GM19467 (cell line): ENCODE measurements at regions not wholly inside any gene's neighbourhood (a gene's known extent, or its start where the extent isn't known, plus 50 kb on each side); places are given as distances from the start of the nearest gene placed in this dataset.

Experiments
- ATAC-seq: cut with Tn5 transposase; IDR thresholded peaks from one replicate; pipeline ENCODE4 v1.9.1; 2021; ENCODE audit warnings: mild to moderate bottlenecking, moderate library complexity; ENCODE audit not compliant: unreplicated experiment

GRCh38 chr14:58809520-58809919, 171.8 kb downstream of the DACT1 start:
- ATAC-seq: no peak

GRCh38 chr14:58812050-58812910, 174.5 kb downstream of the DACT1 start:
- ATAC-seq: peak; percentile 73

DNA sequence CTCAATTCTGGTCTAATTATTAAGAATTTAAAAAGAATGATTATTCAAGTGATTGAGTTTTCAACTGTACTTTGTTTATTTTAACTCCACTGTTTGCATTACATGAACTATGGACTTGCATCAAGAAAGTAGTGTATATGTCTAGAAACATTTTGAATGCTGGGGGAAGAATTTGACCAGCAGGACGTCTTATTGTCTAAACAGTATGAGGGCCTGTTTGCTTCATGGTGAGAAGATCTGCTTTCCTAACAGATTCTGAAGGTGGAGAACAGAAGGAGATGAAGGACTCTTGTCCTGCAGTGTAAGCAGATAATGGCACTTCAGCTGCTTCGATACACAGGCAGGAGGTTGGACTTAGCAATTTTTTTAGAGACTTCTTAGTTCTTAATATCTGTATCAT, 176.0 kb downstream of the DACT1 start:
- ATAC-seq: no peak

DNA sequence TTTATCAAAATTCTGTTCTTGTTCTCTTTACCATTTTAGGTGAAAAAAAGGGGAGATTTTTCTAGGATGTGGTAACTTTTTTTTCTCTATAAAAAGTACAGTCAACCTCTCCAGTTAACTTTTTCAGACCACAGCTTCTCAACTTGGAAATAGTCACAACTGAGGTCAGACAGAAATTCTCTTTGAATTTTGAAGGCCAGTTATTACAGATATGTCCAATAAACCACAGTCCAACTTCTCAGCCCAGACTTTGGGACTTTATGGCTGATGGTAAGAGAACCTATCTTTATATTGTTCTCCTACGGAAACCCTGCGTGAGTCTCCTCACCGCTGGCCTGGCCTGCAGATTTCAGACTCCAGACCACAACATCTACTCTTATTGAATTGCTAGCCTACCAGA, 176.7 kb downstream of the DACT1 start:
- no peak for ATAC-seq

GRCh38 chr14:58815161-58815701, 177.5 kb downstream of the DACT1 start:
- no peak for ATAC-seq

- ATAC-seq: no peak
Measured at GRCh38 chr14:58815794-58816193, 178.0 kb downstream of the DACT1 start.

DNA sequence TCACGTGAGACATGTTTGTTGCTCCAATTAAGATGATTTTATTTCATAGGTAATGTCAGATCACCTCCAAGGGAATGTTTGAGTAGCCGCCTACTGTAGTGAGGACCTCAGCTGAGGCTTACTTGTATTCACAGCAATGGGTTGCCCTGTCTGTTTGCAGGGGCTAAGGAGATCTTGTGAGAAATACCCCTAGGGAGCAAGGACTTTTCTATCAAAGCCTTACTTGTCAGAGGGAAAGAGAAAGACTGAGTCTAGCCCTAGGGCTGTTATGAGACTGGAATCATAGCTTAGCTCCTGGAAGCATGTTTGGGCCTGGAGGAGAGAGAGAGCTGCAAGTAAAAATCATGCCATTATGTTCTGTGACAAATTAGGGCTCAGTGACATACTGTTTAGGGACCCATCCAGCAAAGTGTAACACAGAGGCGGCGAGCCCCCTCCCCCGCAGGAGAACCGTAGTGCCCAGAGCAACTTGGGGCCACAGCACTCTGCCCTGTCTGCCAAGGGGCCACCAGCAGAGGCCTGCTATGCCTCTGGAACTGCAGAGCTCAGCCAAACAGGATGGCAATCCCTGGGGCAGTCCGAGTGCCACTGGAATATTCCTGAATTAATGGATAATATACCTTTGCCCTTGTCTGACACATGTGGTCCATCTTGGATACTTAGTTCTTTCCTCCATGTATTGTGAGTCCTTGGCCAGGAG, 178.8 kb downstream of the DACT1 start:
- ATAC-seq: no peak

DNA sequence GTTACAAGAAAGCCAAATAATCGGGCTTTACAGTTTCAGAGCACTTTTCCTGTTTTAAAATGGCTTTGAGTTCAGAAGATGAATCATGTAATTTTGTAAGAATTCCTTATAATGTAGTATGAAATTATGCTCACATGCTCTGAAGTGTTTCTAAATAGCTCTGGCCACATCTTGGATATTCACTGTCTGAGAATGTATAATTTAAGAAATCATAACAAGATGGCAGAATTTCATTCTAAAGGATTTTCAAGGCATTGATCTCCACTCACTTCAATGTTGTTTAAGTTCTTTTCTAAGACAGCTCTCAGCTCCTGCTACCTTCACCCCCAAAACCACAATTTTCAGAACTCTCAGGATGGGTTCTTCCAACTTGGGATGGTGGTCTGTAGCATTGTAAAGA, 180.1 kb downstream of the DACT1 start:
- no peak for ATAC-seq

GRCh38 chr14:58820032-58820431, 182.3 kb downstream of the DACT1 start:
- no peak for ATAC-seq

DNA sequence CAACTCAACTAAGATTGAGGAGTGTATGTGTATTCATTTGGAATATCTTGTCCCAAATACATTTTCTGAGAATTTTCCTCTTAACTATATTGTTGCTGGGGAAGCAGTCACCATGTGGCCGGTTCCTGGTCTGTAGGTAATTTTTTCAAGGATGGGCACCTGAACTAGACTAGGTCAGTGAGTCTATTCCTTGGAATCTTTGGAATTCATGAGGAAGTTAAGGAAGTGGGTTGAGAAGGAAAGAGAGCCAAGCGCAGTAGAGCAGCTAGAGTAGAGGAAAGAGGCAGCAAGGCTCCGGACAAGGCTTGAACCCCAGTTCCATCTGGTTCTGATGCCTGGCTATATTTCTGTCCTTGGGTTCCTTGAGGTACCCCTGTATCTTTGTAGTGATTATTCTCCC, 183.7 kb downstream of the DACT1 start:
- no peak for ATAC-seq

GRCh38 chr14:58822856-58823255, 185.1 kb downstream of the DACT1 start:
- no peak for ATAC-seq

GRCh38 chr14:58823312-58823711, 185.6 kb downstream of the DACT1 start:
- no peak for ATAC-seq

GRCh38 chr14:58824106-58824505, 186.3 kb downstream of the DACT1 start:
- ATAC-seq: no peak

DNA sequence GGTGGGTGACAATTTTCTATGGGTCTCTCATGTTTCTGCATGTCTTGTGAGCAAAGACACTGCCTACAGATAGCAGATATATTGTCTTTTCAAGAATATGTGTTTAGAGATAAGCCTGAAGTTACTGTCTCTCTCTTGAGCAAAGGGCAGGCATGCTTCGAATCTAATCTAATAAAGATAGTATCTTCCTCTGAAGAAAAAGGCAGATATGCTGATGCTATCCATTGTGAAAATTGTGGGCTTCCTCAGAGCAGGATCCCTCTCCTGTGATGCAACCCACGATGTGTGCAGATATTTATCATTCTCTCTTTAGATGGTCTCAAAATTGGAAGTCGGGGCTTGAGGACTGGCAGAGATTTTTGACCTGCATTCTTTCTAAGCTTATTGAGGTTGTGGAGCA, 187.0 kb downstream of the DACT1 start:
- ATAC-seq: no peak

GRCh38 chr14:58825606-58826005, 187.8 kb downstream of the DACT1 start:
- no peak for ATAC-seq

DNA sequence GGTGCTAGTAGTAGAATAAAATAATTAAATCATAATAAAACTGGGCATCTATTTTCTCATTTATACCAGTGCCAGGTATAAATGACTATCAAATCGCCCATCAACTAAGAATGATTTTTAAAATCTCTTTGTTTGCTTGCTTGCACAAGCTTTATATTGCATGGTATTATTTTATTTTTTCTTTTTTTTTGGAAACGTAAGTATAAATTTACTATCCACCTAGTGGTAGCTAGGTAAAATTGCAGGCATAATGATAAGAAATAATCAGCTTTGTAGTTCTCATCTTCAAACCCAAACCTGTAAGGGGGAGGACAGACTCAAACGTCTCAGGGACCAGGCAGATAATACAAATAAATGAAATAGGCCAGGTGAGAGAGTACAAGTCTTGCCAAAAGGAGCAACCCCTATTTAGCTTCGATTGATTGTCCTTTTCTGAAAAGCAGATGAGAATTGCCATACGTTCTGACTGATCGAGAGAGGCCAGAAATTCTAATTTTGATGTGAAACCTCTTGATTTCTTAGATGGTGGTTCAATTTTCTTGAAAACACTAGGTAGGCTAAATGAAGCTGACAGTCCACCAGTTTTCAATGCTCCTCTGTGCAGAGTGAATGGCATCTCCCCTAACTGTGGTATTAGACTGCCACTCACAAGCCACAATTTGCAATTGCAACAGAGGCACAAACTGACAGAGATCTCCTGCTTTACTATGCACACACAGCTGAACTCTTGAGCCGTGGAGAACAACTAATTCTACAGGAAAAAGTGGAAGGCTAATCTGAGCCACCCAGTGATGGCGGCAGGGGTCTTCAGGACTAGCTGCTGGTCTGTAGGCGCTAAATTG, 189.3 kb downstream of the DACT1 start:
- ATAC-seq: no peak

GRCh38 chr14:58828298-58828697, 190.5 kb downstream of the DACT1 start:
- ATAC-seq: no peak

DNA sequence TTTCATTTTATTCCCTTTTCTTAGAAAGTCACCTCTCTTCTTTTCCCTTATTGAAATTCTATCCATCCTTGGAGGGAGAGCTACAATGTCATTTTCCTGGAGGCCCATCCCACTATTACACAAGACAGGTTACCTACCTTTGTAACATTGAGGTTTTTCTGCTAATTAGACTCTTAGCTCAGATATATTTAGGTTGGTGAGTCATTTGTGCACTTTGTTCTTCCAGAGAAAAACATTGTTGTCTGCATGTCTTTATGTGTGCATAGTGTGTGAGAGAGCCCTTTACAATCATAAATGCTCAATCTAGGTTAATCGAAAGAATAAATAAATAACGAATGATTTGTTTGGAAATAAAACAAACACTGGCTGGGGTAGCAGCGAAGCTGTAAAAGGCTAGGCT, 191.8 kb downstream of the DACT1 start:
- ATAC-seq: no peak

DNA sequence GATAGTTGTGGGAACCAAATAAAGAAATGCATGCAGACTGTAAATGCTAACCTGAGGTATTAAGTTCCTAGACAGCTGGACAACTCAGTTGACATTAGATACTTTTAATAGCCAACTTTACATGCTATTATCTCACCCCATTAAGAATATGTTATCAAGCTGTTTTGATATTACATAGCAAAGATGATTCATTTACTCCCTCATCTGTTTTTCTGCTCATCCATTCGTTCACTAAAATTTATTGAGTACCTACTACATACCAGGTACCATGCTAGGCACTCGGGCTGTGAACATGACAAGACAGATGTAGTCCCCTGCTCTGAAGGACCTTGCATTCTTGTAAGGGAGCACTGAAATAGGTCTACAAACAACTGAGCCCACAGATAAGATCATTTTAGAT, 192.4 kb downstream of the DACT1 start:
- no peak for ATAC-seq

- ATAC-seq: no peak
Measured at GRCh38 chr14:58832095-58832521, 194.3 kb downstream of the DACT1 start.
